Left lobe of liver (tissue), 2 donors: ENCODE measurements at regions not wholly inside any gene's neighbourhood (a gene's known extent, or its start where the extent isn't known, plus 50 kb on each side); places are given as distances from the start of the nearest gene placed in this dataset.
"Not testable (repeated sequence)": the region's sequence is repeated elsewhere in the genome, so short reads cannot be mapped to it uniquely, and the experiment has no call there.

ENCODE experiments used
- ATAC-seq: fragments of 200-7000 bp; cut with Tn5 transposase; one replicate; pipeline ENCODE4 v1.9.1; 2020; ENCODE audit warnings: mild to moderate bottlenecking, moderate library complexity
- DNase-seq: peaks from one replicate; pipeline ENCODE4 v3.0.0-alpha.2; 2020; ENCODE audit warnings: low spot score
- donor health status: DM: no; HTN: no; CAD: no; lungs with moderate emphysema.
- donor health status: DM: no; HTN: yes; CAD: no.

DNA sequence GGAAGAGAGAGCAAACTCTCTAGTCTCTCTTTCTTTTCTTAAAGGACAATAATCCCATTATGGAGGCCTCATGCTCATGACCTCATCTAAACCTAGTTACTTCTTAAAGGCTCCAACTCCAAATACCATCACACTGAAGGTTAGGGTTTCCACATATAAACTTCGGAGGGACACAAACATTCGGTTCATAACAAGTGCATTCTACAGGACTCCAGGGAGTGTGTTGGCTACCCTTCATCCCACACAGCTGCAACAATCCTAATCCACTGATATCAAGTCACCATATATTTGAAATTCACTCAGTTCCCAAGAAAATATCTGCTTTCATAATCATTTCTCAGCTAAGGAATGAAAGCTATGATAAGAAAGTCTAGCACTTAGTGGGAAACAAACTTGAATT is 265.9 kb upstream of the PLEKHG7 start:
- DNase-seq (no peak), ATAC-seq (no peak)

DNA sequence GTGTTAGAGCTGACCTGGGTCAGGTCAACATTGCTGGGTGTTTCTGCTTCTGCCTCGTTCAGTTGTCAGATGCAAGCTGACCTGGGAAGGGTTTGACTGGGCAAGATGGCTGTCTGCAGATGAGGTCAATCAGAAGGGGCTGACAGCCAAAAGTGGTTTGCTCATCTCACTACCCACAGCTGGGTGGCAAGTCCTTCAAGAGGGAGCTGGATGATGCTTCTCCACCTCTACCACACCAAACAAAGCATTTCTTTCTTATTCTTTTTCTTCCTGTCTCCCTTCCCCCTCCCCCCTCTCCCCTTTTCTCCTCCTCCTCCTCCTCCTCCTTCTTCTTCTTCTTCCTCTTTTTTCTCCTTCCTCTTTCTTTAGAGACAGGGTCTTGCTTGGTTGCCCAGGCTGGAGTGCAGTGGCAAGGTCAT is 268.2 kb upstream of the PLEKHG7 start:
- DNase-seq (no peak), ATAC-seq (no peak)

DNA sequence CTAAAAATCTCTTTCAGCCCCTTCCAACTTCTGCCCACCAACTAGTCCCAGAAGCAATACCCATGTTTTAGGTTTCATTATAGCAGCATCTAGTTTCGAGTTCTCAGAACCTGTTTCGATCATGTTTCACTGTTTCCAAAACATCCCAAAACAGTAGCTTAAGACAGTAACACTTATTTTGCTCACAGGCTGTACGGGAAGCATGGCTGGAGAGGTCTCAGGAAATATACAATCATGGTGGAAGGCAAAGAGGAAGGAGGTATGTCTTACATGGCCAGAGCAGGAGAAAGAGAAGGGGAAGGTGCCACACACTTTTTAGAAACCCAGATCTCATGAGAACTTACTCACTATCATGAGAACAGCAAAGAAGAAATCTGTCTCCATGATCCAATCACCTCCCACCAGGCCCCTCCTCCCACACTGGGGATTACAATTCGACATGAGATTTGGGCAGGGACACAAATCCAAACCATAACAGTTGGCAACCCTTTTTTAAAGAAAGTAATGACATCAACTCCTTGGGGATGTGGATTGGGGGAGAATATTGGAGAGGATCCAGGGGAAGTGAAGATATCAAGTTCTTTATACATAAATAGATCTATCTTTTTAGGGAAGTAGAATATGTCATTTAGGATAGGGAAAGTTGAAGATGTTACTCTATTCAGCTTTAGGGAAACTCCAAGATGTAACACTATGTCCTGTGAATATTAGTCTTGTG is 269.9 kb upstream of the PLEKHG7 start:
- ATAC-seq = no peak
- DNase-seq = no peak

DNA sequence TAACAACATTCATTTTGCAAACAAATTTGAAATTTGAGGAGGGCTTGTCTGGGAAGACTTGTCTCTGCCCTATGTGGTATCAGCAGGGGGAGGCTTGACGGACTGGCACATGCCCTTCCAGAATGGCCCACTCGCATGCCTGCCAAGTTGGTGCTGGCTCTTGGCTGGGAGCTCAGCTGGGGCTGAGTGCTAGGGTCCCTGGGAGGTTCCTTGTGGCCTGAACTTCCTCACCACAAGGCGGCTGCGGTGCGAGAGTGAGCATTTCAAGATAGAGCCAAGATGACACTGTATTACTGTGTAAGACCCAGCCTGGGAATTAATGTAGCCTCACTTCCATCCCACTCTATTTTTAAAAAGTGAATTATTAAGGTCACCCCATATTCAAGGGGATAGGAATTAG is 271.6 kb upstream of the PLEKHG7 start:
- DNase-seq (no peak), ATAC-seq (no peak)

DNA sequence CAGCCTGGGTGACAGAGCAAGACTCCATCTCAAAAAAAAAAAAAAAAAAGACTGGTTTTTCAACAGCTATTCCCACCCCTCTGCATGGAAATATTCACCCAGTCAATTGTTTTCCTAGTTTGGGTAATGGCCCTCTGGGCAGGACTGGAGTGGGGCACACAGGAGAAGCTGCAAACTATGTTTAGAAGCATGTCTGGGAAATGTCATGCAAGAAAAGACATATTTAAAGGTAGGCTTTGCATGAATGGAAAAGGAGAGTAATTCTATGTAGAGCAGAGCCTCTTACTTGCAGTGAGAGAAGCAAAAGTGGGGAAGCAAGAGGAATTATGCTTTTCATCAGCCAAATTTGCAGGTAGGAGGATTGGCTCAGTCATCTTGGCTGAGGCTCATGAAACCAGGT is 276.5 kb upstream of the PLEKHG7 start:
- no peak for DNase-seq
- ATAC-seq = no peak

DNA sequence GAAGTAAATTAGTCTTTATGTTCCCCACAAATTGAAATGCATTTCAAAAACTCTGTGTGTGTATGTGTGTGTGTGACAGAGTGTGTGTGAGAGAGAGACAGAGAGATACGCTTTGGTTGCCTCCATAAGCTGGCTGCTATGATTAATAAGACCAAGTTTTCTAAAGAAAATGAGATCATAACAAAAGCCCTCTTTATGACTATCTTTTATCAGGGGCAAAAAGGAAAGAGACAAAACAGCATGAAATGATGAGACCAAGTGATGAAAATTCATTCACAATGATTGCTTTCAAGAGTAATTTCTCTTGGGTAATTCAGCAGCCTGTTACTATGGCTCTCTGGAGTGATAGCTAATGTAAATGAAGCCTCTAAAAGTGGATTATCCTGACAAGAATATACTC is 277.6 kb upstream of the PLEKHG7 start:
- DNase-seq = no peak

DNA sequence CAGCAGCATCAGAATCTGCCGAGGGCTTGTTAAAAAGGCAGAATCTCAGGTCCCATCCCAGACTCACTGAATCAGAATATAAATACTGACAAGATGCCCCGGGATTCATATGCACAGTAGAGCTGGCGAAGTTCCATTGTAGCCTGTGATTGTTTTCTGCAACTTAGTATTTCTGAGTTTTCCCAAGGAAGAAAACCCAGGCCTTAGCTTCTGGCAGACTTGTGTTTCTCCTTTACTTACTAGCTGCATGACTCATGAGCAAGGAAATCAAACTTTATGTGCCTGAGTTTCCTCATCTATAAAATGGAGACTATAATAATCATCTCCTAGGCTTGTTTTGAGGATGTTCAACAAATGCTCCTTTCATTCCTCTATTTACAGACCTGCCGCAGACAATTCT is 278.5 kb upstream of the PLEKHG7 start:
- ATAC-seq = no peak
- no peak for DNase-seq

More for the DNA sequence above, 277.6 kb upstream of the PLEKHG7 start:
- no peak for ATAC-seq

DNA sequence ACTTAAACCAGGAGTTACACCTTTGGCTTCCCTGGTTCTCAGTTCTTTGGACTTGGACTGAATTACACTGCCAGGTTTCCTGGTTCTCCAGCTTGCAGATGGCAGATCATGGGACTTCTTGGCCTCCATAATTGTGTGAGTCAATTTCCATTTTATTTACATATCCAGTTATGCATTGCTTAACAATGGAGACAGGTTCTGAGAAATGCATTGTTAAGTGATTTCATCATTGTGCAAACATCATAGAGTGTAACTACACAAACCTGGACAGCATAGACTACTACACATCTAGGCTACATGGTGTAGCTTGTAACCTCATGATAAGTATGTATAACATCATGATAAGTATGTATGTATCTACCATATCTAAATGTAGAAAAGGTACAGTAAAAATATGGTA is 276.1 kb upstream of the BTG1 start:
- no peak for DNase-seq
- ATAC-seq = no peak

DNA sequence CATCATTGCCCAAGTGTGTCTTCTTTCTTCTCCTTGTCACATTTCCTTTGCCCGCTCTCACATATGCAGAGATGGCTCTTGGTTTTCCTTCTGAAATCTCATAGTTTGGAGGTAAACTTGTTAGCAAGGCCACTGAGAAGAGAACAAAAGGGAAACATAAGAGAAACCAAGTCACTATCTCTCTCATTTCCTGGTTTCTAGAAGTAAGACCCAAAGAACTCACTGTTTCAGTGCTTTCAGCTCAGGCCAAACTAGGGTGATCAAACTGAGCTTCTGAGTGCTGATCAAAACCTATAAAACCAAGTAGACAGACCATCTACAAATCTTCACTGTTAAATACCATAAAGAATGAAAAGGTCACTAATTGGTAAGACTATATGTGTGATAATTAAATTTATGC is 275.4 kb upstream of the BTG1 start:
- DNase-seq (no peak), ATAC-seq (no peak)

DNA sequence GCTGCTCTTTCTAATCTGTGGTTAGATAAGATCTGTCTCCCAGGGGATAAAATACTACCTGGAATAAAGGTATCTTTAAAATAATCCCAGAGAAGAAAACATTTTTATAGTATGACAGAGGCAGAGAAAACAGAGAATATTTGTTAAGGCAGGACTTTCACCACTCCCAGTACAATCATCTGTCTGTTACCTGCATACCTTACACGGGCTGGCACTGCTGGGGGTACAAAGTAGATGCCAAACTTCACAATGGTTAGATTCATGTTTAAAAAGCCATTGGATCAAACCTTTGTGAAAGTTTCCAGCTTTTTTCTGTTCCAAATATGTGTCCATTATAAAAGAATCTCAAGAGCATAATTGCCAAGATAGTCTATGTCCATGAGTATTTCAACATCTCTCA is 273.6 kb upstream of the BTG1 start:
- no peak for DNase-seq
- ATAC-seq = no peak

DNA sequence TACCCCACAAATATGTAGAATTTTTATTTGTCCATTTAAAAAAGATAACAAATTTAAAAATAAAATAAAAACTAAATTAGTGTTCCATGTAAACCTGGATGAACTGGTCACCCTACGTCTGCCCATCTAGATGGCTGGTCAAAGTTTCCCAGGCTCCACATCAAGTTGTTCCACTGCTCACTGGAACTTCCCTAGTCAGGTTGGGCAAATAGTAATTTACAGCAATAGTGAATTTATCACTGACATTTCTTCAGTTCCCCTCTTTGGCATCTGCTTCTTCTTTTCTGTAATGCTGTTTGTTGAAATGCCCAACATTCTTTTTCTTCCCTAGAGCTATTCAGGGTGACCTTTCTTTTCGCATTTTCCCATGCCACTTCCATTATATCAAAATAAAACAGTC is 272.7 kb upstream of the BTG1 start:
- ATAC-seq = no peak
- no peak for DNase-seq

DNA sequence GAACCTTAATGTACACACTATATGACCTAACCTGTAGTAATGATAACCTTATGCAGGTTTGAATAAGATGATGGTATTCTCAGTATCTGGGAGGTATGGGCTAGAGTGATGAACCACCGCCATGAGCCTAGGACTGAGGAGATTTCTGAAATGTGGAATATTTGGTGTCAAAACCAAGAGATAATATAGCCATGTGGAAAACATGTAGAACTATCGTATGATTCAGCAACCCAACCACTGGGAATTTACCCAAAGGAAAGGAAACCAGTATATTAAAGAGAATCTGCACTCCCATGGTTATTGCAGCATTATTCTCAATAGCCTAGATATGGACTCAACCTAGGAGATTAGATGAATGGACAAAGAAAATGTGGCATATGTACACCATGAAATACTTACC is 271.7 kb upstream of the BTG1 start:
- DNase-seq (no peak), ATAC-seq (no peak)

DNA sequence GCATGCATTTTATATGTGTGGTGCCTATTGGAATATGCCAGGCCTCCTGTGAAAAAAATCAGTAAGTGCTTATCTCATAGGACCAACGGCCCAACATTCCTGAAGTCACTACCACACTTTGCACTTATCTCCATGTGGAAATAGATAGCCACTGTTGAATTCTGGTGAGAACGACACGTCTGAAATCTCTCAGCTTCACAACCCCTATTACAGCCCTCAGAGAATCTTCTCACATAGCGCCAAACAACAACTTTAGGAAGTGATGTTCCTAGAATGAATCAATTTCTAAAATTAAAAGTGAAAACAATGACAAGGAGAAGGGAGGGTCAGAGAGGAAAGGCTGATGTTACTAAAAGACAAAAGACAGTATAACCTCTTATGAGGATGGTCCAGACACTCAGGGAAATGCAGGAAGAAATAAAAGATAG is 270.8 kb upstream of the BTG1 start:
- no peak for DNase-seq
- ATAC-seq = no peak

DNA sequence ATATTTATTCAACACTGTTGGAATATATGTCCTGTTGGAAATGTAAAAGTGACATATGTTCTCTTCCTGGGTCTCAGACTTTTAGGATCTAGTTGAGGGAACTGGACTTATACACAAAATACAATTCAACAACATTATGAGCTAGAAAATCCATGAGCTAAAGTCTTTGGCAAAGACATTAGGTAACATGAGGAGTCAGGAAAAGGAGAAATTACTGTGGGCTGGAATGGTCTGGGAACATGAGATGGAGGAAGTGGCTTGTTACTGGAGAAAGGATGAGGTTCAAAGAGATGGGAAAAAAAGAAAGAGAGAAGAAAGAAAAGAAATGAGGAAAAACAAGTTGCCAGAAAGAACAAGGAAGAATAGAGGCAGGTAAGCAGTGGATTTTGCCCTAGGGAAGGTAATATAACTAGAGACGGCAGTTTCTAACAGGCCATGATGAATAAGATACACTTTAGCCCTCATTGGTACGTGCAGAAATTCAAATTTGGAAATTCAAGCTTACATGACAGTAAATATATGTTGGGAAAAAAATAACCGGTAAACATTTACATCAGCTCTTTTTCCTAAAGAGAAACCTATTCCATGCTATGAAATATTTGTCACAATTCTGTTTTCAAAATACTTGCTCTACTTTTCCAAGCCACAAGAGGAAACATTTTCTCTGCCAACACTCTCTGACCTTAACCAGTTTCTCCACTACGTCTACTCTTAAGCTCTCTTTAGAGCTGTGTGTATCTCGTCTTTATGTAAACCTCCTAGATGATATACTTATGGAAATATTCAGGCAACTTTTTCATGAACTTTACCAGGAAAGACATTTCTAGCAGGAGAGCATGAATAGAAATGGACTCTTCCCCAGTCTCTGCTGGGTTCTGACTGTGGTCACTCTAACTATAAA is 268.8 kb upstream of the BTG1 start:
- ATAC-seq = no peak

DNA sequence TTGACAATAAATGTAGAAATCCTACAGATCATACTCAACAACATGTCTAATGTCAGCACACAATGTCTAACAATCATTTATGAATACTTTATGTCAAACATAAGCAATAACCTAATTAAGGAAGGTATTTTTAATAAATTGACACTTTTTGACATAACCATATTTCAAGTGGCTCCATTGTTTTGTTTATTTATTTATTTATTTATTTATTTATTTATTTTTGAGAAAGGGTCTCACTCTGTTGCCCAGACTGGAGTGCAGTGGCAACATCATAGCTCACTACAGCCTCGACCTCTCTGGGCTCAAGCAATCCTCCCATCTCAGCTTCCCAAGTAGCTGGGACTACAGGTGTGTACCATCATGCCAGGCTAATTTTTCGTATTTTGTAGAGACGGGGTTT is 267.6 kb upstream of the BTG1 start:
- no peak for ATAC-seq
- no peak for DNase-seq

More for the DNA sequence above, 268.8 kb upstream of the BTG1 start:
- DNase-seq = no peak

DNA sequence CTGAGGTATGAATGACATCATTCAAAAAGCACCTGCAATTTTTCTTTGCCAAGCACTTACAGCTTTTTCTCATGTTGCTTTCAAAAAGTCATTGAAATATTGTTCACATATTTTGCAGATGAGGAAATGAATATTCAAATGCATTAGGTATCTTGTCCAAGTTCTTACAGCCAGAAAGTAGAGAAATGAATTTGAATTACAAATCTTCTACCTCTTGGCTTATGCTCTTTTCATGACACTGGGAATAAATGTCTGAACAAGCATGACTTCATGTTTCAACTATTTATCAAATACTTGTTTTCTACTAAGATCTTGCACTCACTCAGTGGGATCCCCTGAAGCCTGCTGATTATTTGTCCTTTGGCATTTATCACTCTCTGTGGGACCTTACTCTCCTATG is 267.2 kb upstream of the BTG1 start:
- DNase-seq = no peak

DNA sequence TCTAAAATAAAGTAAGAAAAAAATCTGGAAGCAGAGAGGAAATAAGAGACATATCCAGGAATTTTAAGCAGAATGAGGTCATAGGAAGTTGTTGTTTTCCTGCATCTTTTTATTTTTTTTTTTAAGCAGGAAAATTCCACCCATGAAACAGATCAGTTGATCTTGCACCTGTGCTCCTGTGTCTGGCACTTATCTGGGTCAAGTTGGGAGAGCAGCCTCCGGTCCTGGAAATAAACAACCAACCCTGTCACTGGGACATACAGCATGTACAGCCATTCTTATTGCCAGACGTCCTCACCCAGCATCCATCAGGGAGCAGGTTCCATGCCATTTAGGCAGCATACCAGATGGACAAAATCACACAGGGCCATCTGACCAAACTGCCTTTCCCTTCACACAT is 266.0 kb upstream of the BTG1 start:
- ATAC-seq (no peak), DNase-seq (no peak)

More for the DNA sequence above, 267.2 kb upstream of the BTG1 start:
- ATAC-seq = no peak

DNA sequence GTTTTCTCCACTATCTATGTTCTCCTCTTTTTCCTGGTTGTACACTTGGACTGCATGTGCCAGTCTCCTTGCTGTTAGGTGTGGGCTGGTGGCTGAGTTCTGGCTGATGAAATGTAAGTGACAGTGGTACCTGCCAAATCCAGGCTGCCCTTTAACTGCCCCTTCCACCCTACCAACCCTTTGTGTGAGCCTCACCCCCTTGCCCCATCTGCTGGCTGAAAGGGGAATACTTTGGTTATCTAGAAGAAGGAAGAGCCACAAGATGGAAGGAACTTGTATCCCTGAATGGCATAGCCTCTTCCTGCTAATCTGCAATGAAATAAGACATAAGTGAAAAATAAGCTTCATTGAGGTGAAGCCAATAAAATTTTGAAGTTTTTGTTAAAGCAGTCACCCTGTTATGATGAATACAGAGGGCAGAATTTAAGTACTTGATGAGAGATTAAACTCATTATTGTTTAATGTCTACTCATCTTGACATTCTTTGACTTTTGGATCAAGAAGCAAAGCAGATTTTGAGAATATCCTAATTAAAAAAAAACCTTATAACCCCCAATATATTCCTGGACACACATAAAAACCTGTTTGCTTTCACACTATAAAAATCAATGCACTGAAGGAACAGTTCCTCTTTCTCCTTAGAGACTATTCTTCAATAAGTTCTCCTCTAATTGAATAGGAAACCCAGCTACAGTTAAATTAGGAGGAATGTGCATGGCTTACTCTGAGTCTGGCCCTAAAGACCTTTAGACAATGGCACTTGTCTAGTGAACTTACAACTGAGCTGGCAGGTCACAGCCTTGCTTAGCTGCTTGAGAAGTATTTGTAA is 262.6 kb upstream of the BTG1 start:
- ATAC-seq (peak; percentile 100), DNase-seq (peak; percentile 70)

DNA sequence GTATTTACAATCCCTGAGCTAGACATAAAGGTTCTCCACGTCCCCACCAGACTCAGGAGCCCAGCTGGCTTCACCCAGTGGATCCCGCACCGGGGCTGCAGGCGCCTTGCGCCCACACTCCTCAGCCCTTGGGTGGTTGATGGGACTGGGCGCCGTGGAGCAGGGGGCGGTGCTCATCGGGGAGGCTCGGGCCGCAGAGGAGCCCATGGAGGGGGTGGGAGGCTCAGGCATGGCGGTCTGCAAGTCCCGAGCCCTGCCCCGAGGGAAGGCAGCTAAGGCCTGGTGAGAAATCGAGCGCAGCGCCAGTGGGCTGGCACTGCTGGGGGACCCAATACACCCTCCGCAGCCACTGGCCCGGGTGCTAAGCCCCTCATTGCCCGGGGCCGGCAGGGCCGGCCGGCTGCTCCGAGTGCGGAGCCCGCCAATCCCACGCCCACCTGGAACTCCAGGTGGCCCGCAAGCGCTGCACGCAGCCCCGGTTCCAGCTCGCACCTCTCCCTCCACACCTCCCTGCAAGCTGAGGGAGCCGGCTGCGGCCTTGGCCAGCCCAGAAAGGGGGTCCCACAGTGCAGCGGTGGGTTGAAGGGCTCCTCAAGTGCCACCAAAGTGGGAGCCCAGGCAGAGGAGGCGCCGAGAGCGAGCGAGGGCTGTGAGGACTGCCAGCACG is 260.9 kb upstream of the BTG1 start:
- DNase-seq, ATAC-seq: not testable (repeated sequence)

DNA sequence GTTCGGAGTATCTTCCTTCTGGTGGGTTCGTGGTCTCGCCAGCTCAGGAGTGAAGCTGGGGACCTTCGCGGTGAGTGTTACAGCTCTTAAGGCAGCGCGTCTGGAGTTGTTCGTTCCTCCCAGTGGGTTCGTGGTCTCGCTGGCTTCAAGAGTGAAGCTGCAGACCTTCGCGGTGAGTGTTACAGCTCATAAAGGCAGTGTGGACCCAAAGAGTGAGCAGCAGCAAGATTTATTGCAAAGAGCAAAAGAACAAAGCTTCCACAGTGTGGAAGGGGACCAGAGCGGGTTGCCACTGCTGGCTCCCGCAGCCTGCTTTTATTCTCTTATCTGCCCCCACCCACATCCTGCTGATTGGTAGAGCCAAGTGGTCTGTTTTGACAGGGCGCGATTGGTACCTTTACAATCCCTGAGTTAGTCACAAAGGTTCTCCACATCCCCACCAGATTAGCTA is 260.2 kb upstream of the BTG1 start:
- not testable (repeated sequence) for ATAC-seq, DNase-seq

DNA sequence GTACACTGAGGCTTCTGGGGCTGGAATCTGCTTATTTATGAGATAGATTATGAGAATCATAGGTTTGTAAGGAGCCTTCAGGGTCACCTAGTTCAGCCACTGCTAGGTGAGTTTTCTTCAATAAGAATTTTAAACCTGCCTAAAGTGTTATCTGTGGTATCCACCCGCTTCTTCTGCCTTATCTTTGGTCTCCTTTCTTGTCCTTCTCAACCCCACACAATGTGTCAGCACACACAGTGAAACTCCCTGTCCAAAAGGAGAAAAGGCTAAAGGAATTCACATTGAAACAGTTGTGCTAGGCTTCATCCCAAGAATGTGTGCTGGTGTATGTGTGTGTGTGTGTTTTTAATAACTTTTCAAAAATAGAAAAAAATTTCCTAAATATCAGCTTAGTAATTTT is 259.3 kb upstream of the BTG1 start:
- ATAC-seq = no peak
- no peak for DNase-seq
